Activated CD8-positive, alpha-beta T cell treated with anti-CD3 and anti-CD28 coated beads for 36 hours (primary cell): ENCODE measurements at regions not wholly inside any gene's neighbourhood (a gene's known extent, or its start where the extent isn't known, plus 50 kb on each side); places are given as distances from the start of the nearest gene placed in this dataset.

Experiments used
- ATAC-seq: fragments of 200-7000 bp; cut with Tn5 transposase; one replicate; pipeline ENCODE4 v1.10.0; 2021; ENCODE audit warnings: mild to moderate bottlenecking, moderate library complexity
- CTCF ChIA-PET: fragments of 350-600 bp; sonication (Branson Sonifier 250); formaldehyde crosslinking; loops from one replicate; lab custom pipeline; 2021; ENCODE audit warnings: antibody characterized with exemption; lab: Charles Lee
- POLR2A ChIA-PET: fragments of 350-600 bp; sonication (Branson Sonifier 250); formaldehyde crosslinking; loops from one replicate; lab custom pipeline; 2021; ENCODE audit warnings: antibody characterized with exemption; lab: Charles Lee
- DNase-seq: peaks from one replicate; pipeline ENCODE4 v3.0.0-alpha.2; 2020
- H3K27ac Mint-ChIP-seq: one replicate; pipeline ENCODE4 v1.8.0; 2021; ENCODE audit warnings: mild to moderate bottlenecking, mixed read lengths
- H3K27me3 Mint-ChIP-seq: one replicate; pipeline ENCODE4 v1.8.0; 2021; ENCODE audit warnings: mixed read lengths
- H3K36me3 Mint-ChIP-seq: one replicate; pipeline ENCODE4 v1.8.0; 2021; ENCODE audit warnings: low read depth, mixed read lengths
- H3K4me1 Mint-ChIP-seq: one replicate; pipeline ENCODE4 v1.8.0; 2021; ENCODE audit warnings: low read depth, mixed read lengths
- H3K4me3 Mint-ChIP-seq: one replicate; pipeline ENCODE4 v1.8.0; 2021; ENCODE audit warnings: mild to moderate bottlenecking, moderate library complexity, mixed read lengths
- H3K9me3 Mint-ChIP-seq: one replicate; pipeline ENCODE4 v1.8.0; 2021; ENCODE audit warnings: mixed read lengths
- CTCF ChIP-seq: fragments of 200-600 bp; IDR thresholded peaks from one replicate; pipeline ENCODE4 v1.8.0; 2022; ENCODE audit warnings: antibody characterized with exemption, mild to moderate bottlenecking
- intact Hi-C: fragments of 100-400 bp; cut with micrococcal nuclease; formaldehyde crosslinking; loops from one replicate; pipeline ENCODE4 v1.10.0; 2022

GRCh38 chr5:105767267-105767666 is 1903.5 kb downstream of the EFNA5 start:
- H3K27me3 Mint-ChIP-seq, result no peaks in the 10 kb centered on the region
- POLR2A ChIA-PET, result no interaction called here

GRCh38 chr5:105762728-105763127 is 1908.0 kb downstream of the EFNA5 start:
- DNase-seq, result no peak
- H3K4me3 Mint-ChIP-seq, result no peak overlapping the region
- CTCF ChIA-PET, result no interaction called here

More at GRCh38 chr5:105767267-105767666, 1903.5 kb downstream of the EFNA5 start:
- CTCF ChIA-PET, result no interaction called here
- ATAC-seq (no peak), DNase-seq (no peak)
- no peak overlapping the region for H3K27ac Mint-ChIP-seq
- TF ChIP-seq CTCF, result no peak
- H3K9me3 Mint-ChIP-seq, result peaks cover 15% of the 10 kb centered on the region
- intact Hi-C loops, result no loop called here
- H3K36me3 Mint-ChIP-seq, result peaks cover 1% of the 10 kb centered on the region
- no peaks in the 10 kb centered on the region for H3K4me1 Mint-ChIP-seq
- H3K4me3 Mint-ChIP-seq, result no peak overlapping the region

GRCh38 chr5:105754056-105754455 is 1916.7 kb downstream of the EFNA5 start:
- intact Hi-C loops, result no loop called here
- no peak for DNase-seq
- TF ChIP-seq CTCF, result no peak

More at GRCh38 chr5:105762728-105763127, 1908.0 kb downstream of the EFNA5 start:
- H3K36me3 Mint-ChIP-seq, result peaks cover 1% of the 10 kb centered on the region
- no peak for TF ChIP-seq CTCF
- H3K4me1 Mint-ChIP-seq, result no peaks in the 10 kb centered on the region
- no peaks in the 10 kb centered on the region for H3K27me3 Mint-ChIP-seq
- POLR2A ChIA-PET, result no interaction called here
- H3K9me3 Mint-ChIP-seq, result peaks cover 32% of the 10 kb centered on the region
- intact Hi-C loops, result no loop called here
- H3K27ac Mint-ChIP-seq, result no peak overlapping the region
- ATAC-seq, result no peak

GRCh38 chr5:105752801-105753200 is 1917.9 kb downstream of the EFNA5 start:
- no peak for TF ChIP-seq CTCF
- ATAC-seq, result no peak
- POLR2A ChIA-PET, result no interaction called here

More at GRCh38 chr5:105754056-105754455, 1916.7 kb downstream of the EFNA5 start:
- H3K27ac Mint-ChIP-seq, result no peak overlapping the region
- no peaks in the 10 kb centered on the region for H3K27me3 Mint-ChIP-seq
- H3K4me1 Mint-ChIP-seq, result no peaks in the 10 kb centered on the region
- no peaks in the 10 kb centered on the region for H3K36me3 Mint-ChIP-seq
- no peak overlapping the region for H3K4me3 Mint-ChIP-seq
- CTCF ChIA-PET, result no interaction called here
- peaks cover 5% of the 10 kb centered on the region for H3K9me3 Mint-ChIP-seq
- POLR2A ChIA-PET, result no interaction called here
- ATAC-seq, result no peak

GRCh38 chr5:105751908-105752307 is 1918.8 kb downstream of the EFNA5 start:
- intact Hi-C loops, result no loop called here

More at GRCh38 chr5:105752801-105753200, 1917.9 kb downstream of the EFNA5 start:
- DNase-seq, result no peak
- H3K27ac Mint-ChIP-seq, result no peak overlapping the region
- CTCF ChIA-PET, result no interaction called here
- no peaks in the 10 kb centered on the region for H3K27me3 Mint-ChIP-seq
- peaks cover 2% of the 10 kb centered on the region for H3K9me3 Mint-ChIP-seq
- H3K36me3 Mint-ChIP-seq, result no peaks in the 10 kb centered on the region
- H3K4me1 Mint-ChIP-seq, result no peaks in the 10 kb centered on the region
- intact Hi-C loops, result no loop called here
- no peak overlapping the region for H3K4me3 Mint-ChIP-seq

More at GRCh38 chr5:105751908-105752307, 1918.8 kb downstream of the EFNA5 start:
- no peak overlapping the region for H3K4me3 Mint-ChIP-seq
- H3K4me1 Mint-ChIP-seq, result no peaks in the 10 kb centered on the region
- ChIA-PET POLR2A (no interaction called here), CTCF (no interaction called here)
- no peaks in the 10 kb centered on the region for H3K36me3 Mint-ChIP-seq
- no peak overlapping the region for H3K27ac Mint-ChIP-seq
- TF ChIP-seq CTCF, result no peak
- ATAC-seq (no peak), DNase-seq (no peak)
- no peaks in the 10 kb centered on the region for H3K27me3 Mint-ChIP-seq
- peaks cover 5% of the 10 kb centered on the region for H3K9me3 Mint-ChIP-seq
